Nucleus accumbens (tissue), 56 donors: ENCODE measurements at regions not wholly inside any gene's neighbourhood (a gene's known extent, or its start where the extent isn't known, plus 50 kb on each side); places are given as distances from the start of the nearest gene placed in this dataset.

ENCODE experiments used
- DNase-seq, 56 donors: peaks; one replicate each; lab custom pipeline; 2025; lab: John Stamatoyannopoulos, UW

GRCh38 chr13:48839171-48839570 is 136.5 kb upstream of the FNDC3A start:
- DNase-seq, result no peak

- no peak for DNase-seq
These were observed 135.3 kb upstream of the FNDC3A start for GRCh38 chr13:48840366-48840765.

- no peak for DNase-seq
These were observed 133.4 kb upstream of the FNDC3A start for GRCh38 chr13:48842316-48842715.

GRCh38 chr13:48843630-48844380 is 131.9 kb upstream of the FNDC3A start:
- DNase-seq, result no peak

GRCh38 chr13:48844676-48845075 is 131.0 kb upstream of the FNDC3A start:
- no peak for DNase-seq

GRCh38 chr13:48849515-48849914 is 126.2 kb upstream of the FNDC3A start:
- DNase-seq, result peak in 7 of 56 donors; percentile 7 to 24 (median 17)

GRCh38 chr13:48851707-48852106 is 124.0 kb upstream of the FNDC3A start:
- no peak for DNase-seq

- DNase-seq, result no peak
These were observed 122.6 kb upstream of the FNDC3A start for GRCh38 chr13:48852911-48853727.

- no peak for DNase-seq
These were observed 122.0 kb upstream of the FNDC3A start for GRCh38 chr13:48853728-48854102.

GRCh38 chr13:48857576-48857975 is 118.1 kb upstream of the FNDC3A start:
- no peak for DNase-seq

- DNase-seq, result peak in 1 of 56 donors; percentile 28
These were observed 117.4 kb upstream of the FNDC3A start for GRCh38 chr13:48858122-48858902.

- no peak for DNase-seq
These were observed 116.2 kb upstream of the FNDC3A start for GRCh38 chr13:48859272-48860105.

- DNase-seq, result no peak
These were observed 115.3 kb upstream of the FNDC3A start for GRCh38 chr13:48860364-48860763.

GRCh38 chr13:48862572-48862971 is 113.1 kb upstream of the FNDC3A start:
- no peak for DNase-seq

- DNase-seq, result no peak
These were observed 111.6 kb upstream of the FNDC3A start for GRCh38 chr13:48864100-48864499.

GRCh38 chr13:48866249-48866648 is 109.5 kb upstream of the FNDC3A start:
- no peak for DNase-seq

- DNase-seq, result no peak
These were observed 102.6 kb upstream of the FNDC3A start for GRCh38 chr13:48873081-48873480.

- DNase-seq, result no peak
These were observed 102.1 kb upstream of the FNDC3A start for GRCh38 chr13:48873587-48873986.

- no peak for DNase-seq
These were observed 101.5 kb upstream of the FNDC3A start for GRCh38 chr13:48874165-48874564.

GRCh38 chr13:48875047-48875446 is 100.7 kb upstream of the FNDC3A start:
- DNase-seq, result no peak
